ENCODE measurements at regions not wholly inside any gene's neighbourhood (a gene's known extent, or its start where the extent isn't known, plus 50 kb on each side); places are given as distances from the start of the nearest gene placed in this dataset.

GRCh38 chr18:38074298-38074876, 508.8 kb upstream of the CELF4 start:
- no peak for TF ChIP-seq SUZ12 (IDR thresholded peaks at IDR 0.05)
- no peak for TF ChIP-seq ELF4 (IDR thresholded peaks at IDR 0.05)
- TF ChIP-seq FOXA1 (IDR thresholded peaks at IDR 0.05) = no peak
- TF ChIP-seq TARDBP (IDR thresholded peaks at IDR 0.05) = no peak
- no peak for TF ChIP-seq CTBP1 (IDR thresholded peaks at IDR 0.05; ENCODE audit: borderline replicate concordance)
- no peak for TF ChIP-seq HDGF (IDR thresholded peaks at IDR 0.05; ENCODE audit: borderline replicate concordance)
- no peak for TF ChIP-seq ARNT (IDR thresholded peaks at IDR 0.05)
- TF ChIP-seq NFRKB (IDR thresholded peaks at IDR 0.05) = no peak
- CTCF ChIA-PET = no interaction called here
- DNase-seq (ENCODE audit: extremely low spot score) = no peak
- POLR2A ChIA-PET = no interaction called here

GRCh38 chr18:38067821-38068220, 502.2 kb upstream of the CELF4 start:
- no peak for DNase-seq (ENCODE audit: extremely low spot score)
- CTCF ChIA-PET = no interaction called here
- TF ChIP-seq ZNF384 (IDR thresholded peaks at IDR 0.05) (no peak), L3MBTL2 (conservative IDR thresholded peaks at IDR 0.05) (no peak), FOXK2 (IDR thresholded peaks at IDR 0.05) (no peak), CTBP1 (IDR thresholded peaks at IDR 0.05; ENCODE audit: borderline replicate concordance) (no peak)
- POLR2A ChIA-PET = no interaction called here

- no peak for TF ChIP-seq SP1 (IDR thresholded peaks at IDR 0.05)
- TF ChIP-seq FOXK2 (IDR thresholded peaks at IDR 0.05) = no peak
- no peak for TF ChIP-seq ZNF384 (IDR thresholded peaks at IDR 0.05)
- no peak for TF ChIP-seq HDGF (IDR thresholded peaks at IDR 0.05; ENCODE audit: borderline replicate concordance)
- no peak for TF ChIP-seq FOXM1 (IDR thresholded peaks at IDR 0.05; ENCODE audit: borderline replicate concordance)
- no peak for TF ChIP-seq LEF1 (IDR thresholded peaks at IDR 0.05; ENCODE audit: borderline replicate concordance)
- no peak for TF ChIP-seq FOXA1 (IDR thresholded peaks at IDR 0.05)
- TF ChIP-seq PKNOX1 (IDR thresholded peaks at IDR 0.05) = no peak
- TF ChIP-seq NFRKB (IDR thresholded peaks at IDR 0.05) = no peak
- TF ChIP-seq TARDBP (IDR thresholded peaks at IDR 0.05) = no peak
- TF ChIP-seq L3MBTL2 (conservative IDR thresholded peaks at IDR 0.05) = no peak
- no peak for TF ChIP-seq SUZ12 (IDR thresholded peaks at IDR 0.05)
- no peak for TF ChIP-seq BHLHE40 (IDR thresholded peaks at IDR 0.05; ENCODE audit: borderline replicate concordance)
- TF ChIP-seq CTBP1 (IDR thresholded peaks at IDR 0.05; ENCODE audit: borderline replicate concordance) = no peak
- no peak for TF ChIP-seq ARNT (IDR thresholded peaks at IDR 0.05)
- ChIA-PET POLR2A (no interaction called here), CTCF (no interaction called here)
- DNase-seq (ENCODE audit: extremely low spot score) = no peak
Observed at GRCh38 chr18:38067086-38067485, 501.5 kb upstream of the CELF4 start.

- TF ChIP-seq ARNT (IDR thresholded peaks at IDR 0.05) = no peak
- TF ChIP-seq FOXA1 (IDR thresholded peaks at IDR 0.05) = no peak
- TF ChIP-seq CTBP1 (IDR thresholded peaks at IDR 0.05; ENCODE audit: borderline replicate concordance) = no peak
- no peak for TF ChIP-seq FOXM1 (IDR thresholded peaks at IDR 0.05; ENCODE audit: borderline replicate concordance)
- TF ChIP-seq FOXK2 (IDR thresholded peaks at IDR 0.05) = no peak
- TF ChIP-seq L3MBTL2 (conservative IDR thresholded peaks at IDR 0.05) = no peak
- TF ChIP-seq HDGF (IDR thresholded peaks at IDR 0.05; ENCODE audit: borderline replicate concordance) = no peak
- TF ChIP-seq NFRKB (IDR thresholded peaks at IDR 0.05) = no peak
- no peak for TF ChIP-seq LEF1 (IDR thresholded peaks at IDR 0.05; ENCODE audit: borderline replicate concordance)
- no peak for TF ChIP-seq ELF4 (IDR thresholded peaks at IDR 0.05)
- no peak for TF ChIP-seq TARDBP (IDR thresholded peaks at IDR 0.05)
Observed at GRCh38 chr18:38052879-38053590, 487.4 kb upstream of the CELF4 start.

GRCh38 chr18:38047820-38048219, 482.2 kb upstream of the CELF4 start:
- TF ChIP-seq ARNT (IDR thresholded peaks at IDR 0.05) (no peak), BHLHE40 (IDR thresholded peaks at IDR 0.05; ENCODE audit: borderline replicate concordance) (no peak), FOXK2 (IDR thresholded peaks at IDR 0.05) (no peak), PKNOX1 (IDR thresholded peaks at IDR 0.05) (no peak), L3MBTL2 (conservative IDR thresholded peaks at IDR 0.05) (no peak), HDGF (IDR thresholded peaks at IDR 0.05; ENCODE audit: borderline replicate concordance) (no peak), CTBP1 (IDR thresholded peaks at IDR 0.05; ENCODE audit: borderline replicate concordance) (no peak), SUZ12 (IDR thresholded peaks at IDR 0.05) (no peak), ELF4 (IDR thresholded peaks at IDR 0.05) (no peak), TARDBP (IDR thresholded peaks at IDR 0.05) (no peak), LEF1 (IDR thresholded peaks at IDR 0.05; ENCODE audit: borderline replicate concordance) (no peak), ZNF384 (IDR thresholded peaks at IDR 0.05) (no peak), FOXM1 (IDR thresholded peaks at IDR 0.05; ENCODE audit: borderline replicate concordance) (no peak), NFRKB (IDR thresholded peaks at IDR 0.05) (no peak), SP1 (IDR thresholded peaks at IDR 0.05) (no peak), FOXA1 (IDR thresholded peaks at IDR 0.05) (no peak)
- ChIA-PET POLR2A (no interaction called here), CTCF (no interaction called here)
- no peak for DNase-seq (ENCODE audit: extremely low spot score)

More at GRCh38 chr18:38052879-38053590, 487.4 kb upstream of the CELF4 start:
- CTCF ChIA-PET = no interaction called here
- POLR2A ChIA-PET = no interaction called here
- no peak for DNase-seq (ENCODE audit: extremely low spot score)

- ChIA-PET POLR2A (no interaction called here), CTCF (interaction anchor here (0.7 kb wide), 2 partner anchors 31 to 322 kb away, joined by 3 to 6 read pairs; no protein-coding TSS in a partner anchor)
- no peak for DNase-seq (ENCODE audit: extremely low spot score)
- TF ChIP-seq SP1 (IDR thresholded peaks at IDR 0.05) (no peak), ARNT (IDR thresholded peaks at IDR 0.05) (no peak), FOXA1 (IDR thresholded peaks at IDR 0.05) (no peak), NFRKB (IDR thresholded peaks at IDR 0.05) (no peak), FOXM1 (IDR thresholded peaks at IDR 0.05; ENCODE audit: borderline replicate concordance) (no peak)
Observed at GRCh38 chr18:38046651-38047050, 481.1 kb upstream of the CELF4 start.

- CTCF ChIA-PET = no interaction called here
- DNase-seq (ENCODE audit: extremely low spot score) = no peak
- TF ChIP-seq ELF4 (IDR thresholded peaks at IDR 0.05) = no peak
- no peak for TF ChIP-seq BHLHE40 (IDR thresholded peaks at IDR 0.05; ENCODE audit: borderline replicate concordance)
- TF ChIP-seq NFRKB (IDR thresholded peaks at IDR 0.05) = no peak
- no peak for TF ChIP-seq LEF1 (IDR thresholded peaks at IDR 0.05; ENCODE audit: borderline replicate concordance)
- TF ChIP-seq SUZ12 (IDR thresholded peaks at IDR 0.05) = no peak
- TF ChIP-seq CTBP1 (IDR thresholded peaks at IDR 0.05; ENCODE audit: borderline replicate concordance) = no peak
- no peak for TF ChIP-seq HDGF (IDR thresholded peaks at IDR 0.05; ENCODE audit: borderline replicate concordance)
- no peak for TF ChIP-seq SP1 (IDR thresholded peaks at IDR 0.05)
- no peak for TF ChIP-seq FOXA1 (IDR thresholded peaks at IDR 0.05)
- TF ChIP-seq FOXM1 (IDR thresholded peaks at IDR 0.05; ENCODE audit: borderline replicate concordance) = no peak
- TF ChIP-seq ARNT (IDR thresholded peaks at IDR 0.05) = no peak
- TF ChIP-seq PKNOX1 (IDR thresholded peaks at IDR 0.05) = no peak
- no peak for TF ChIP-seq ZNF384 (IDR thresholded peaks at IDR 0.05)
- no peak for TF ChIP-seq FOXK2 (IDR thresholded peaks at IDR 0.05)
- TF ChIP-seq L3MBTL2 (conservative IDR thresholded peaks at IDR 0.05) = no peak
- no peak for TF ChIP-seq TARDBP (IDR thresholded peaks at IDR 0.05)
- POLR2A ChIA-PET = no interaction called here
Observed at GRCh38 chr18:38045845-38046244, 480.2 kb upstream of the CELF4 start.

All from HEK293T (cell line).